GM12873 (cell line): ENCODE measurements at regions not wholly inside any gene's neighbourhood (a gene's known extent, or its start where the extent isn't known, plus 50 kb on each side); places are given as distances from the start of the nearest gene placed in this dataset.

ENCODE experiments used
- CTCF ChIP-seq: IDR thresholded peaks from 2 replicates; pipeline ENCODE4 v1.5.1; 2012; ENCODE audit warnings: low read depth, mild to moderate bottlenecking, moderate library complexity, low read length, control low read depth; ENCODE audit not compliant: insufficient read depth; ENCODE audit errors: missing control alignments

- TF ChIP-seq CTCF, result no peak
These were observed 342.6 kb upstream of the KLHL29 start for GRCh38 chr2:23042216-23042906.

GRCh38 chr2:23050388-23050787 is 334.6 kb upstream of the KLHL29 start:
- no peak for TF ChIP-seq CTCF

GRCh38 chr2:23053601-23054000 is 331.4 kb upstream of the KLHL29 start:
- no peak for TF ChIP-seq CTCF

- TF ChIP-seq CTCF, result no peak
These were observed 329.7 kb upstream of the KLHL29 start for GRCh38 chr2:23055251-23055650.

GRCh38 chr2:23058435-23058834 is 326.5 kb upstream of the KLHL29 start:
- TF ChIP-seq CTCF, result no peak

GRCh38 chr2:23065210-23065609 is 319.8 kb upstream of the KLHL29 start:
- no peak for TF ChIP-seq CTCF

- no peak for TF ChIP-seq CTCF
These were observed 319.0 kb upstream of the KLHL29 start for GRCh38 chr2:23065936-23066335.
